ENCODE measurements at regions not wholly inside any gene's neighbourhood (a gene's known extent, or its start where the extent isn't known, plus 50 kb on each side); places are given as distances from the start of the nearest gene placed in this dataset.

DNA sequence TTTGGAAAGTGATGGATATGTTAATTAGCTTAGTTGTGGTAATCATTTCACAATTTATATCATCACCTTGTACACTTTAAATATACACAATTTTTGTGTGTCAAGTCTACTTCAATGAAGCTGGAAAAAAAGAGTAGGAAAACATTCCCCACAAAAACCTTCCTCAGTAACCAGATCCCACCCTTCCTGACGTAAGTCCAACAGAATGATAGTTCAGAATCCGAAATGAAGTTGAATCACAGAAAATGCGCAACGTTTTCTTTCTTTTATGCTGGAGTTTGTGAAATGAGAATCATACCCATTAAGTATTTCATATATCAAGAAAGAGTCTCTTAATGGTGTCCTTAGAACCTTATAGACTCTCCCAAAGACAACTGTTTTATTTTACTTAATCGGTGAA, 292.9 kb downstream of the USP46 start:
- TF ChIP-seq CTCF (IDR thresholded peaks at IDR 0.05) (no peak), POLR2A (IDR thresholded peaks at IDR 0.05) (no peak)

Data from right lobe of liver (tissue), 4 donors.